ENCODE measurements at regions not wholly inside any gene's neighbourhood (a gene's known extent, or its start where the extent isn't known, plus 50 kb on each side); places are given as distances from the start of the nearest gene placed in this dataset.
A peak's percentile ranks its signal among the peaks of the same experiment; 100 is the strongest.

- no peak for TF ChIP-seq EZH2phosphoT487 (IDR thresholded peaks at IDR 0.05; ENCODE audit: borderline replicate concordance)
- TF ChIP-seq EGR1 (IDR thresholded peaks at IDR 0.05; ENCODE audit: low read depth): no peak
Observed at GRCh38 chr4:11700751-11701226, 272.1 kb upstream of the HS3ST1 start (continued).

- Histone ChIP-seq H3K27me3 (ENCODE audit: insufficient read depth, low read length) (no peaks in the 10 kb centered on the region), H3K4me3 (replicated peaks in 1 of 2; ENCODE audit: low read depth in 1 of 2, low read length in 2 of 2) (peak overlapping the region in 1 of 2 experiments; percentile 3; a peak in 1 of 4 replicates), H3K9ac (ENCODE audit: low read length) (peak overlapping the region; percentile 72), H3K4me2 (ENCODE audit: low read length) (peak overlapping the region; percentile 63), H3K9me2 (ENCODE audit: insufficient read depth) (no peaks in the 10 kb centered on the region), H3K9me3 (ENCODE audit: control insufficient read depth in 1 of 2, insufficient read depth in 1 of 2, low read depth in 1 of 2, low read length in 2 of 2) (peaks cover 3 to 4% of the 10 kb centered on the region in 2 experiments; a peak in 3 of 4 replicates), H2AFZ (ENCODE audit: low read depth, low read length, poor library complexity, severe bottlenecking) (no peak overlapping the region), H4K20me1 (ENCODE audit: insufficient read depth) (no peaks in the 10 kb centered on the region), H3K4me1 (ENCODE audit: control insufficient read depth in 1 of 2, insufficient read depth in 2 of 2, low read length in 2 of 2) (peaks cover 51 to 81% of the 10 kb centered on the region in 2 experiments), H3K27ac (ENCODE audit: low read depth, low read length) (peak overlapping the region; percentile 97), H3K79me2 (ENCODE audit: insufficient read depth, low read length) (no peaks in the 10 kb centered on the region; the same call in 1 of the 2 replicates), H3K36me3 (ENCODE audit: control insufficient read depth in 1 of 2, insufficient read depth in 2 of 2, low read length in 2 of 2) (peaks cover 0 to 7% of the 10 kb centered on the region in 2 experiments; a peak in 2 of 4 replicates)
- TSS peak; percentile 78 for BruUV-seq (replicated peaks)
- CTCF ChIA-PET: interaction anchor here (0.9 to 1.6 kb wide), 3 partner anchors 8 to 73 kb away, joined by 3 to 4 read pairs (median 3); no protein-coding TSS in a partner anchor
- RAD21 ChIA-PET (ENCODE audit: low non-redundant PET in 1 of 2, low total read pairs in 2 of 2, uncharacterized antibody in 2 of 2, unreplicated experiment in 2 of 2): interaction anchor here in 1 of 2 experiments (0.9 kb wide), 1 partner anchor 74 kb away, joined by 4 read pairs; no protein-coding TSS in a partner anchor
- POLR2A ChIA-PET: interaction anchor here (0.6 to 2.2 kb wide), 12 partner anchors 9 to 192 kb away, joined by 3 to 14 read pairs (median 4); no protein-coding TSS in a partner anchor
- intact Hi-C loops (cut with micrococcal nuclease): loop anchor here (1.0 to 2.0 kb wide), 3 partner anchors 64 to 270 kb away; no protein-coding TSS in a partner anchor
- DNase-seq (ENCODE audit: low read depth, low spot score) (peak; percentile 95), ATAC-seq (peak; percentile 87)
- TF ChIP-seq EGR1 (IDR thresholded peaks at IDR 0.05; ENCODE audit: low read depth) (peak; percentile 14; the same call in 1 of the 2 replicates), SP1 (IDR thresholded peaks at IDR 0.05; ENCODE audit: low read depth) (peak; percentile 98), ZNF274 (IDR thresholded peaks at IDR 0.05; ENCODE audit: low read depth, low read length) (no peak), REST (IDR thresholded peaks at IDR 0.05; ENCODE audit: low read depth) (no peak), YY1 (IDR thresholded peaks at IDR 0.05; ENCODE audit: extremely low read depth, insufficient replicate concordance, low read depth, low read length) (peak; percentile 83), ZBTB33 (IDR thresholded peaks at IDR 0.05; ENCODE audit: extremely low read depth, insufficient replicate concordance, low read length) (peak; percentile 78), ELF1 (IDR thresholded peaks at IDR 0.05; ENCODE audit: borderline replicate concordance, low read depth) (no peak), POLR2AphosphoS5 (IDR thresholded peaks at IDR 0.05; ENCODE audit: low read depth, low read length) (peak; percentile 77), CEBPB (IDR thresholded peaks at IDR 0.05; ENCODE audit: low read depth) (peak; percentile 96), CTCF (IDR thresholded peaks at IDR 0.05 in 2 of 3, conservative IDR thresholded peaks at IDR 0.05 in 1 of 3; ENCODE audit: borderline replicate concordance in 1 of 3, insufficient read depth in 1 of 3, low read depth in 2 of 3, low read length in 2 of 3) (no peak), SRF (IDR thresholded peaks at IDR 0.05; ENCODE audit: low read depth) (peak; percentile 73)
- TF ChIP-seq, protein P1, sequence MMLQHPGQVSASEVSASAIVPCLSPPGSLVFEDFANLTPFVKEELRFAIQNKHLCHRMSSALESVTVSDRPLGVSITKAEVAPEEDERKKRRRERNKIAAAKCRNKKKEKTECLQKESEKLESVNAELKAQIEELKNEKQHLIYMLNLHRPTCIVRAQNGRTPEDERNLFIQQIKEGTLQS (IDR thresholded peaks at IDR 0.05): peak; percentile 64; the same call in 1 of the 2 replicates
Observed at GRCh38 chr4:11698846-11699590, 270.3 kb upstream of the HS3ST1 start.
